HG02678 (cell line): ENCODE measurements at regions not wholly inside any gene's neighbourhood (a gene's known extent, or its start where the extent isn't known, plus 50 kb on each side); places are given as distances from the start of the nearest gene placed in this dataset.
"Not testable (repeated sequence)": the region's sequence is repeated elsewhere in the genome, so short reads cannot be mapped to it uniquely, and the experiment has no call there.

Experiments
- ATAC-seq: cut with Tn5 transposase; IDR thresholded peaks from one replicate; pipeline ENCODE4 v1.9.1; 2021; ENCODE audit warnings: mild to moderate bottlenecking, moderate library complexity; ENCODE audit not compliant: unreplicated experiment

DNA sequence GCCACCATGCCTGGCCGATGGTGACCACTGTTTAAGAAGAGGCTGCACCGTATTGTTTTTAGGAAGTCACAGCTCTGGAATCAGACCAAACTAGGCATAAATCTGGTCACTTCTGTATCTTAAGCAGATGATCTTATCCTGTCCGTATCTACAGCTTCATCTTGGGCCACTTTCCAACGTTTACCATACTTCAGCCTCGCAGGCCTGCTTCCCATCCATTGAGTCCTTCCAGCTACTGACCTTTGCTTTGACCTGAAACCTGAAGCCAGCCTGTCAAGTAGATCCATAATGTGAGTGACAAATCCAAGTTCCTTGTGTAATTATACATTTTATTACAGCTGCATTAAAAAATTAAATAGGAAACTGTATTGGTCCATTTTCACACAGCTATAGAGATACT lies 1033.0 kb downstream of the CDH11 start:
- ATAC-seq, result no peak

GRCh38 chr16:64085296-64085695 lies 1036.6 kb downstream of the CDH11 start:
- ATAC-seq, result no peak

- no peak for ATAC-seq
Measured at GRCh38 chr16:64084706-64085105, 1037.2 kb downstream of the CDH11 start.

GRCh38 chr16:64083428-64084129 lies 1038.3 kb downstream of the CDH11 start:
- ATAC-seq, result no peak

DNA sequence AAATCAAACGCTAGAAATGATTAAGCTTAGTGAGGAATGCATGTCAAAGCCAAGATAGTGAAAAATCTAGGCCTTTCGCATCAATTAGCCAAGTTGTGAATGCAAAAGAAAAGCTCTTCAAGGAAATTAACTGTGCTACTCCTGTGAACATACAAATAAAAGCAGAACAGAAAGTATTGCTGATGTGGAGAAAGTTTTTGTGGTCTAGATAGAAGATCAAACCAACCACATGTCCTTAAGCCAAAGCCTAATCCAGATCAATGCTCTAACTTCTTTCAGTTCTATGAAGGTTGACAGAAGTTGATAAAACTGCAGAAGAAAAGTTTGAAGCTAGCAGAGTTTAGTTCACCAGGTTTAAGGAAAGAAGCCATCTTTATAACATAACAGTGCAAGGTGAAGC lies 1044.6 kb downstream of the CDH11 start:
- no peak for ATAC-seq

DNA sequence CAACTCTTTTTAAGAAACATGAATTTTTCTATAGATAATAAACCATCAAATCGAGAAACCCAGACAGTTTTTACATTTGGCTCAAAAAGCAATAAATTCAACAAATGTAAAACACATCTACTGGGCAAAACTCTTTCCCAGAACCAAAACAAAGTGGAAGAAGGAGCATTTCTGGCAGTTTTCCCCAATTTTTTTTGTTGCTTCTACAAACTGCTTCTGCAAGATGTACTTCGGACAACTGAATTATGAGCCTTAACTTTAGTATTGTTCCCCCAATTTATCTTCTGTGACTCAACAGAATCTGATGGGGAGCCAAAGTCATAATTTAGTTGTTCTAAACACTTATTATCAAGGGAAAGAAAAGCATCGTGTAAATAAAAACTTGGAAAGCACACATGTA lies 1047.2 kb downstream of the CDH11 start:
- ATAC-seq, result no peak

- not testable (repeated sequence) for ATAC-seq
Measured at GRCh38 chr16:64072131-64072730, 1049.6 kb downstream of the CDH11 start.

GRCh38 chr16:64065523-64065922 lies 1056.3 kb downstream of the CDH11 start:
- ATAC-seq, result no peak

DNA sequence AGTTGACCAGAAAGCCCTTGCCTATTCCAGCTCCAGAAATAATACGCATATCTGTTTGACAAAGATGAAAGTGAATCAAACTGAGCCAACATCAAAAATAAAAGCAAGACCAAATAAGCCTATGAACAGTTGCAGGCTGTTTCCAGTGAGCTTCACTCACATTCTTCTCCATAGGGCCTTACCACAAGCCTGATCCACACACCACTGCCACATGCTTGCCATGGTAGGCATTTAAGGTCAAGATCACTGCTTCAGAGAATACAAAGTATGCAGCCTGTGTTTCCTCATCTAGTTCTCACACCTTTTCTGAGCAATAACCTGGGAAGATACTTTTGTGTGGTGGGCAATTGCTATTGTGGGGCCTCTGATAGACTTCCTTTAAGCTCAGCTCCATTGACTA lies 1060.2 kb downstream of the CDH11 start:
- no peak for ATAC-seq

GRCh38 chr16:64060631-64061030 lies 1061.2 kb downstream of the CDH11 start:
- no peak for ATAC-seq

DNA sequence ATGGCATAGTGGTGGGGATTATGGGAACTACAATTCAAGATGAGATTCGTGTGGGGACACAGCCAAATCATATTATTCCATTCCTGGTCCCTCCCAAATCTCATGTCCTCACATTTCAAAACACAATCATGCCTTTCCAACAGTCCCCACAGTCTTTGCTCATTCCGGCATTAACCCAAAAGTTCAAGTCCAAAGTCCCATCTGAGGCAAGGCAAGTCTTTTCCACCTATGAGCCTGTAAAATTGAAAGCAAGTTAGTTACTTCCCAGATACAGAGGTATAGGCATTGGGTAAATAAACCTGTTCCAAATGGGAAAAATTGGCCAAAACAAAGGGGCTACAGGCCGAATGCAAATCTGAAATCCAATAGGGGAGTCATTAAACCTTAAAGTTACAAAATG lies 1063.2 kb downstream of the CDH11 start:
- no peak for ATAC-seq

DNA sequence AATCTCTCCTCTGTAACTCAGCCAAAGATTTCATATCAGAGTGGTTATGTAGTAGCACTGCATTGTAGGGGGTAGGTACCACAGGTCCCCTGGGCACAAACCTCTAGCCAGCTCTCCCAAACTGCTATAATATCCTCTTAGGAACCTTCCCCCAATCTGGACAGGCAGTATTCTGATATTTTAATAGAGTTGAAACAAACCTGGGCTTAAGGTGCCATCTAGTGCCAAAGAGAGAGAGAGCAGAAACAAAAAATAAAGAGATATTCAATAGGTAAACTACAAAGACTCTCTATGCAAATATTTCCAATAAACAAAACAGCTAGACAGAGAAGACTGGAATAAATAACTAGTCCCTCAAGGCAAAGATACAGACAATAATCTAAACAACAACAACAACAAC lies 1070.0 kb downstream of the CDH11 start:
- no peak for ATAC-seq

GRCh38 chr16:64047878-64048277 lies 1074.0 kb downstream of the CDH11 start:
- ATAC-seq, result no peak

GRCh38 chr16:64047207-64047606 lies 1074.7 kb downstream of the CDH11 start:
- ATAC-seq, result no peak

DNA sequence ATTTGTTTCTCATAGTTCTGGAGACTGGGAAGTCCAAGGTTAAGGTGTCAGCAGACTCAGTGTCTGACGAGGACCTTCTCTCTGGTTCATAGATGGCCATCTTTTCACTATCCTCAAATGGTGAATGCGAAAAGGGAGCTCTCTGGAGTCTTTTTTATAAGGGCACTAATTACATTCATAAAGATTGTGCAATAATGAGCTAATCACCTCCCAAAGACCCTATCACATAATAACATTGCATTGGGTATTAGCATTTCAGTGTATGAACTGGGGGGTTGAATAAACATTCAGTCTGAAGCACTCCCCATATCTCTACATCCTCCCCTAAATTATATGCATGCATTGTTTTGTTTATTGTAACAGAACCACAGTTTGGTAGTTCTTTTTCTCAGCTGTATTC lies 1086.5 kb downstream of the CDH11 start:
- ATAC-seq, result no peak

DNA sequence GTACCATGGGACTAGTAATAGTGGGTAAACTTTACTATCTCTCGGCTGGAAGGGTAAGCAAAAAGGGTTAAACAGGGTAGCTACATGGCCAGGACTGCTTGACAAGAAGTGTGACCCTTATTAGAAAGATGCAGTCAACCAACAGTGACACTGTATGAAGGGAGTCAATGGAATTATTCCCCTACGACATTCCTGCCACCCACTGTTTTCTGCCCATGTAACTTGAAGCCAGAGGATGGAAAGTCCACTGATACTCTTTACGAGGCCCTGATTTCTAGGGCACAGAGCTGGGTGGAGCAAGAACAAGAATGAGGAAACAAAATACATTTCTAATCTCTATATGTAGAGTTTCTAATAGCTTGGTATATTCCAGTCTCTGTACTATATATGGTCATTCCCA lies 1102.5 kb downstream of the CDH11 start:
- ATAC-seq, result no peak

DNA sequence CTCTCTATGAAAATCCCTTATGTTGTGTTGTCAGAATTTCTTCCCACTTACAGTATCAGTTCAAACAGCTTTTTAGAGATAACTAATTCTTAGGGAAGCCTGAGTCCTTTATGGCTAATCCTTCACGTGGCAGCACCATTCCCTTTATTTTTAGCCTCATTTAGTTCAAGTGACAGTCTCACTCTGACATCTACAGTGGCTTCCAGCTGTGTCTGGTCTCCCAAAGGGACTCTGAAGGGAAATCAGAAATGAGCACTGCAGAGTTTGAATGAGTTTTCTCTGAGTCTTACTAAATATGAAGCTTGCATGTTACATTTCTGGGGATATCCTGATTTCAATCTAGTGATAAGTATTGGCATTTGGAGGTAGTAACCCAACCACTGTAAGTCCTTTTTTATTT lies 1104.1 kb downstream of the CDH11 start:
- no peak for ATAC-seq

- no peak for ATAC-seq
Measured at GRCh38 chr16:64013856-64014255, 1108.0 kb downstream of the CDH11 start.

- no peak for ATAC-seq
Measured at GRCh38 chr16:64012166-64012565, 1109.7 kb downstream of the CDH11 start.

DNA sequence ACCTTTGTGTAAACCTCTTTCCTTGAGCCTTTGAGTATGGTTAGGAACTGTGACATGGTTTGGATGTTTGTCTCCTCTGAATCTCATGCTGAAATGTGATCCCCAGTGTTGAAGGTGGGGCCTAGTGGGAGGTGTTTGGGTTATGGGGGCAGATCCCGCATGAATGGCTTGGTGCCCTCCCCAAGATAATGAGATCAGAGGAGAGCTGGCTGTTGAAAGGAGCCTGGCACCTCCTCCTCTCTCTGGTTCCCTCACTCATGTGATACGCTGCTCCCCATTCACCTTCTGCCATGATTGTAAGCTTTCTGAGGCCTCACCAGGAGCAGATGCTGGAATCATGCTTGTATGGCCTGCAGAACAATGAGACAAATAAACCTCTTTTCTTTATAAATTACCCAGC lies 1110.2 kb downstream of the CDH11 start:
- no peak for ATAC-seq

DNA sequence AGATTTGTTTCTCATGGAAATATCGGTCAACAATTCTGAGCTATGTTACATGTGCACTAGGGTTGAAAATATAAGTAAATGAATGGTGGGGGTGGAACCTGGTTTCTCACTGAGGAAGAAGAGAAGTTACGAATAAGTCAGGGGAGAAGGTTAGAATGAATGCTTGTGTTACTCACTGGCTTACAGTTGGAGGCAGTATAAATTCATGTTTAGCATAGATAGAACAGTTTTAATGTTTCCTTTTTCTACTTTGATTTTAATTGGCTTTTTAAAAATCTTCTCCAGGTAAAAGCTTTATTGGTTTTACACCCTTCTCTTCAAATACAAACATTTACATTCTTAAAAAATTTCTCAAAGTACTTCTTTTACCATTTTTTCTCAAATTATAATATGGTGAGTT lies 1113.7 kb downstream of the CDH11 start:
- no peak for ATAC-seq

DNA sequence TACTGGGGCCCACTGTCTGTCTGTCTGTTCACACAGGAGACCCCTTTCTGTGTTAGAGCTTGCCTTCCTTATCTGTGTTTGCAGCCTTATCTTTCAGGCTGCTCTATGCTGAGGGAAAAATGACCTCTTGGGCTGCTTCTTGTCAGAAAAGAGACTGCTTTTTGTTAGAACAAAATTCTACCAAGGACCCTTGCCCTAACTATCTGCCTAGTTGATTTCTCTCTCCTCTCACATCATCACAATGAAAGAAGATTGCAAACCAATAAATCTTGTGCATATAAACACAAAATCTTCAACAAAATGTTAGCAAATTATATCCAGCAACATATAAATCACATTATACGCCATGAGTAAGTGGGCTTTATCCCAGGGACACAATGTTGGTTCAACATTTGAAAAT lies 1117.7 kb downstream of the CDH11 start:
- no peak for ATAC-seq

DNA sequence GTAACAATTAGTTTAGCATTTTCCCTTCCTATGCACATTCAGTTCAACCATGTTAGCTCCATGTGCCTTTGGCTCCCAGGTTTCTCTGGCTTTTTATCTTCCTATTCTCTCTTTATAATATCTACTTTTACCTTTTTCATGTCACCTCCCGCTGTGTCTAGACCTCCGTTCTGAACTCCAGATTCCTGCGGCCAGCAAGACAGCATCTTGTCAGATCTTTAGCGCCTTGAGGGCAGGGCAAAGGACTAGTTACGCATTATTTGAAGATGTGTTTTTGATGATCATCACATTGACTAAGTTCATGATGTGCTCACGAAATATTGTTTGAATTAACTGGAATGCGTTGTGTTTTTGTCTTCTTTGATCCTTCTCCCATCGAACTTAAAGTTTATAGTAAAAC lies 1126.8 kb downstream of the CDH11 start:
- ATAC-seq, result no peak
